Naive B cell (primary cell): ENCODE measurements at regions not wholly inside any gene's neighbourhood (a gene's known extent, or its start where the extent isn't known, plus 50 kb on each side); places are given as distances from the start of the nearest gene placed in this dataset.
"Not testable (repeated sequence)": the region's sequence is repeated elsewhere in the genome, so short reads cannot be mapped to it uniquely, and the experiment has no call there.

ENCODE experiments used
- ATAC-seq, 2 donors: fragments of 150-1000 bp; cut with Tn5 transposase; 2 replicates each; pipeline ENCODE4 v1.10.0; 2021; ENCODE audit warnings: low read depth in 2 of 2, mild to moderate bottlenecking in 2 of 2, moderate library complexity in 2 of 2
- DNase-seq: peaks from one replicate; pipeline ENCODE4 v3.0.0; 2022
- H3K27ac Mint-ChIP-seq, 6 donors: one replicate each; pipeline ENCODE4 v1.8.0; 2020 to 2022; ENCODE audit warnings: mild to moderate bottlenecking in 6 of 6, mixed read lengths in 6 of 6, moderate library complexity in 5 of 6, inconsistent platforms in 2 of 6
- H3K27me3 Mint-ChIP-seq, 3 donors: one replicate each; pipeline ENCODE4 v1.8.0; 2021 to 2022; ENCODE audit warnings: mixed read lengths in 3 of 3, mild to moderate bottlenecking in 1 of 3
- H3K36me3 Mint-ChIP-seq, 2 donors: one replicate each; pipeline ENCODE4 v1.8.0; 2020 to 2022; ENCODE audit warnings: mixed read lengths in 2 of 2, inconsistent platforms in 1 of 2, mild to moderate bottlenecking in 1 of 2
- H3K4me1 Mint-ChIP-seq, 3 donors: one replicate each; pipeline ENCODE4 v1.8.0; 2020 to 2022; ENCODE audit warnings: mixed read lengths in 3 of 3, inconsistent platforms in 1 of 3, mild to moderate bottlenecking in 1 of 3, moderate library complexity in 1 of 3
- H3K4me3 Mint-ChIP-seq, 8 donors: one replicate each; pipeline ENCODE4 v1.8.0; 2020 to 2022; ENCODE audit warnings: mild to moderate bottlenecking in 8 of 8, mixed read lengths in 8 of 8, moderate library complexity in 8 of 8, inconsistent platforms in 2 of 8
- H3K9me3 Mint-ChIP-seq, 7 donors: one replicate each; pipeline ENCODE4 v1.8.0; 2020 to 2022; ENCODE audit warnings: mixed read lengths in 7 of 7, mild to moderate bottlenecking in 5 of 7, inconsistent platforms in 2 of 7, moderate library complexity in 1 of 7

DNA sequence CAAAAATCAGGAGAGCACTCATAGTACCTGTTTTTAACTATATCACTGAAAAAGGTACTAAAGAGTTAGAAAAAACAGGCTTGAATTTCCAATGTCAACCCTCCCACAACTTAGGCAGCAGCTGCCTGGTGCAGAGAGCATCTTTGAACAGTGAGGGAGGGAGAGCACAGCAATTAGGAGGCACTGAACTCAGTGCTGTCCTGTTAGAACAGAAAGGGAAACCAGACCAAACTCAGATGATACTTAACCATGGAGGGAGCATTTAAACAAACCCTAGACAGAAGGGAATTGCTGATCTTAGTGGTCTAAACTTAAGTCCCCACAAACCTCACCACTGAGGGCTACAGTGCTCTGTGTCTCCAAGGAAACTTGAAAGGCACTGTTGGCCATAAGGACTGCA lies 179.2 kb upstream of the AGTR1 start:
- Mint-ChIP-seq H3K4me1 (no peaks in the 10 kb centered on the region), H3K36me3 (no peaks in the 10 kb centered on the region), H3K27me3 (no peaks in the 10 kb centered on the region), H3K27ac (no peak overlapping the region), H3K9me3 (peaks cover 0 to 12% (median 6%) of the 10 kb centered on the region in 7 donors), H3K4me3 (no peak overlapping the region)
- DNase-seq = no peak
- no peak for ATAC-seq

DNA sequence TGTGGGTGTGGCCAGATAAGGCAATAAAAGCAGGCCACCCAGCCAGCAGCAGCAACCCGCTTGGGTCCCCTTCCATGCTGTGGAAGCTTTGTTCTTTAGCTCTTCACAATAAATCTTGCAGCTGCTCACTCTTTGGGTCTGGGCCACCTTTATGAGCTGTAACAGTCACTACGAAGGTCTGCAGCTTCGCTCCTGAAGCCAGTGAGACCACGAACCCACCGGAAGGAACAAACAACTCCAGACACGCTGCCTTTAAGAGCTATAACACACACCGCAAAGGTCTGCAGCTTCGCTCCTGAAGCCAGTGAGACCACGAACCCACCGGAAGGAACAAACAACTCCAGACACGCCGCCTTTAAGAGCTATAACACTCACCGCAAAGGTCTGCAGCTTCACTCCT lies 172.1 kb upstream of the AGTR1 start:
- H3K27me3 Mint-ChIP-seq, H3K27ac Mint-ChIP-seq, H3K4me3 Mint-ChIP-seq, H3K4me1 Mint-ChIP-seq, H3K36me3 Mint-ChIP-seq, DNase-seq, ATAC-seq: not testable (repeated sequence)
- peaks cover 4 to 29% (median 6%) of the 10 kb centered on the region in 7 donors for H3K9me3 Mint-ChIP-seq

- no peak for ATAC-seq
Measured at GRCh38 chr3:148528024-148528423, 169.7 kb upstream of the AGTR1 start.

DNA sequence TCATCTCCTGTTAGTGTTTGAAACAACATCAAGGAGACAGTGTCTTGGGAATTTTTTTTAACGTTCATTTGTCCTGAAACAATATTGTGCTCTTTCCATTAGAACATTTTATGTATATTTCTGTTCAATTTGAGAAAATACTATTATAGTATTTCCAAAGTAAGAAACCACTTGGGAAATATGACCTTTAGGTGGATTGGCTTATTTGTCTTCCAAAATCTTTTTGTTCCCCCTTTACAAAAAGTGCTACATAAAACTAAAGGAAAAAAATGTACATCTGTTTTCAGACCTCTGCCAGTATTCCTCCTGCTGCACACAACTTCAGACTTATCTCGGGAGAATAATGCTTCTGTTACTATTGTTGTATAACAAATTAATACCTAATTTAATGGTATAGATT lies 165.9 kb upstream of the AGTR1 start:
- H3K4me3 Mint-ChIP-seq = no peak overlapping the region
- no peak for DNase-seq
- H3K36me3 Mint-ChIP-seq = no peaks in the 10 kb centered on the region
- no peaks in the 10 kb centered on the region for H3K27me3 Mint-ChIP-seq
- no peak for ATAC-seq
- H3K9me3 Mint-ChIP-seq = peaks cover 0 to 6% (median 0%) of the 10 kb centered on the region in 7 donors
- H3K4me1 Mint-ChIP-seq = no peaks in the 10 kb centered on the region
- H3K27ac Mint-ChIP-seq = no peak overlapping the region

More at GRCh38 chr3:148528024-148528423, 169.7 kb upstream of the AGTR1 start:
- peaks cover 2 to 27% (median 6%) of the 10 kb centered on the region in 7 donors for H3K9me3 Mint-ChIP-seq
- no peaks in the 10 kb centered on the region for H3K36me3 Mint-ChIP-seq
- H3K4me1 Mint-ChIP-seq = no peaks in the 10 kb centered on the region
- no peak for DNase-seq
- no peak overlapping the region for H3K27ac Mint-ChIP-seq
- H3K4me3 Mint-ChIP-seq = no peak overlapping the region
- H3K27me3 Mint-ChIP-seq = no peaks in the 10 kb centered on the region

GRCh38 chr3:148532326-148532725 lies 165.4 kb upstream of the AGTR1 start:
- Mint-ChIP-seq H3K36me3 (no peaks in the 10 kb centered on the region), H3K27ac (no peak overlapping the region), H3K4me1 (no peaks in the 10 kb centered on the region), H3K9me3 (peaks cover 0 to 6% (median 0%) of the 10 kb centered on the region in 7 donors), H3K27me3 (no peaks in the 10 kb centered on the region), H3K4me3 (no peak overlapping the region)
- ATAC-seq (no peak), DNase-seq (no peak)

GRCh38 chr3:148532774-148533173 lies 164.9 kb upstream of the AGTR1 start:
- peaks cover 0 to 6% (median 0%) of the 10 kb centered on the region in 7 donors for H3K9me3 Mint-ChIP-seq
- no peak overlapping the region for H3K4me3 Mint-ChIP-seq
- no peak overlapping the region for H3K27ac Mint-ChIP-seq
- no peaks in the 10 kb centered on the region for H3K4me1 Mint-ChIP-seq
- H3K27me3 Mint-ChIP-seq = no peaks in the 10 kb centered on the region
- H3K36me3 Mint-ChIP-seq = no peaks in the 10 kb centered on the region
- no peak for ATAC-seq
- no peak for DNase-seq

- ATAC-seq (no peak), DNase-seq (no peak)
- no peak overlapping the region for H3K4me3 Mint-ChIP-seq
- no peaks in the 10 kb centered on the region for H3K36me3 Mint-ChIP-seq
- H3K4me1 Mint-ChIP-seq = no peaks in the 10 kb centered on the region
- H3K9me3 Mint-ChIP-seq = peaks cover 0 to under 1% (median 0%) of the 10 kb centered on the region in 7 donors
- H3K27me3 Mint-ChIP-seq = no peaks in the 10 kb centered on the region
- no peak overlapping the region for H3K27ac Mint-ChIP-seq
Measured at GRCh38 chr3:148534089-148534988, 163.4 kb upstream of the AGTR1 start.

DNA sequence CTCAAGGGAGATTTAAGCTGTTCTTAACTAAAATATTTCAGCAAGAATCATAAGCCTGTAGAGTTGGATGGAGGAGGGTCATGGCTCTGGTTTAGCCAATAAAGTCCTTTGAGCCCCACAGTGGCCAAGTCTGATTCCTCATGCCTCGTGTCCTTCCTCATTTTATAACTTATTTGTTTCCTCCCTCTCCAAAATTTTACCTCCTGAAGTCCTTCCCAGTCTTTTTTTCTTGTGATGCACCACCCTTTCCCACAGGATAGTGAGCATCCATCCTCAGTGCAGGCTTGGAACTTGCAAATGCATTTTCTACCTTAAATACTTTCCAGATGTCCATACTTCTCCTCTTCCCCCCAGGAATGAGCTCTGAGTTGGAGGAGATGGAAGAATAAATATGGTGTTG lies 162.7 kb upstream of the AGTR1 start:
- DNase-seq (no peak), ATAC-seq (no peak)
- no peak overlapping the region for H3K4me3 Mint-ChIP-seq
- no peak overlapping the region for H3K27ac Mint-ChIP-seq
- no peaks in the 10 kb centered on the region for H3K4me1 Mint-ChIP-seq
- no peaks in the 10 kb centered on the region for H3K27me3 Mint-ChIP-seq
- H3K36me3 Mint-ChIP-seq = no peaks in the 10 kb centered on the region
- H3K9me3 Mint-ChIP-seq = peaks cover 0 to 2% (median 0%) of the 10 kb centered on the region in 7 donors

GRCh38 chr3:148540266-148540665 lies 157.4 kb upstream of the AGTR1 start:
- H3K4me3 Mint-ChIP-seq = no peak overlapping the region
- H3K4me1 Mint-ChIP-seq = no peaks in the 10 kb centered on the region
- H3K27me3 Mint-ChIP-seq = no peaks in the 10 kb centered on the region
- H3K9me3 Mint-ChIP-seq = peaks cover 0 to 2% (median 0%) of the 10 kb centered on the region in 7 donors
- H3K36me3 Mint-ChIP-seq = no peaks in the 10 kb centered on the region
- H3K27ac Mint-ChIP-seq = no peak overlapping the region
- no peak for DNase-seq
- no peak for ATAC-seq

DNA sequence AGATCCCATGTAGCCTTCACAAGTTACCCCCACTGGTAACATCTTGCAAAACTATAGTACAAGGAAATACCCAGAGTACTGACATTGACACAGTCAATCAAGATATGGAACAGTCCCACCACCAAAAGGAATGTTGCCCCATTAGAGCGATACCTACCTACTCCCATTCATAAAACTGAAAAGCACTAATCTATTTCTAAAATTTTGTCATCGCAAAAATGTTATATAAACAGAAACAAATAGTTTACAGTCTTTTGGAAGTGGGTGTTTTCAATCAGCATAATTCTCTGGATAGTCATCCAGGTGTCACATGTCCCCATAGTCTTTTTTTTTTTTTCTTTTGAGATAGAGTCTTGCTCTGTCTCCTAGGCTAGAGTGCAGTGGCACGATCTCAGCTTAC lies 156.9 kb upstream of the AGTR1 start:
- no peaks in the 10 kb centered on the region for H3K27me3 Mint-ChIP-seq
- no peak for ATAC-seq
- no peak overlapping the region for H3K4me3 Mint-ChIP-seq
- H3K27ac Mint-ChIP-seq = no peak overlapping the region
- no peaks in the 10 kb centered on the region for H3K4me1 Mint-ChIP-seq
- H3K9me3 Mint-ChIP-seq = peaks cover 0 to 2% (median 0%) of the 10 kb centered on the region in 7 donors
- no peak for DNase-seq
- H3K36me3 Mint-ChIP-seq = no peaks in the 10 kb centered on the region

DNA sequence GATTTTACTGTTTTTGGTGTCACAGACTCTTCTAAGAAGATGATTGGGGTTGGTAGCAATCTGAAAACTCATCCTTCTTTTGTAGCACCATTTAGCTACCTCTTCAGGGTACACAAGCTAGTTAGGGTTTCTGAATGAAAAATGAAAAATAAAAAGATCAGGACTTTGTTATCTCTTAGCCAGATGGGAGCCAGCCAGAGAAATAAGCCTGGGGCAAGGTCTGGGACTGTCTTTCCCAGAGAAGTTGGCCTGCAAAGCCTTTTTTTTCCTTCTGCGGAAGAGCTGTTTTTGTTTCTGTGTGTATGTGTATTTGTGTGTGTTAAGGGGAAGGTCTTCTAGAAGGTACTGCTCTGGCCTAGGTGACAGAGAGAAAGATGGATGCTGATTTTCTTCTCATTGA lies 150.7 kb upstream of the AGTR1 start:
- Mint-ChIP-seq H3K9me3 (peaks cover 0 to 6% (median 0%) of the 10 kb centered on the region in 7 donors), H3K27me3 (no peaks in the 10 kb centered on the region), H3K4me1 (no peaks in the 10 kb centered on the region), H3K4me3 (no peak overlapping the region), H3K27ac (no peak overlapping the region), H3K36me3 (no peaks in the 10 kb centered on the region)
- DNase-seq (no peak), ATAC-seq (no peak)

- no peaks in the 10 kb centered on the region for H3K27me3 Mint-ChIP-seq
- H3K9me3 Mint-ChIP-seq = peaks cover 0 to 7% (median 0%) of the 10 kb centered on the region in 7 donors
- H3K4me3 Mint-ChIP-seq = no peak overlapping the region
- DNase-seq (no peak), ATAC-seq (no peak)
- H3K36me3 Mint-ChIP-seq = no peaks in the 10 kb centered on the region
- H3K4me1 Mint-ChIP-seq = no peaks in the 10 kb centered on the region
- H3K27ac Mint-ChIP-seq = no peak overlapping the region
Measured at GRCh38 chr3:148551767-148552260, 145.9 kb upstream of the AGTR1 start.

- H3K27ac Mint-ChIP-seq = no peak overlapping the region
- peaks cover 0 to 7% (median 0%) of the 10 kb centered on the region in 7 donors for H3K9me3 Mint-ChIP-seq
- ATAC-seq = no peak
- no peak overlapping the region for H3K4me3 Mint-ChIP-seq
- H3K36me3 Mint-ChIP-seq = no peaks in the 10 kb centered on the region
- no peaks in the 10 kb centered on the region for H3K27me3 Mint-ChIP-seq
- DNase-seq = no peak
- H3K4me1 Mint-ChIP-seq = no peaks in the 10 kb centered on the region
Measured at GRCh38 chr3:148554367-148554766, 143.3 kb upstream of the AGTR1 start.

- peaks cover 0 to 11% (median 1%) of the 10 kb centered on the region in 7 donors for H3K9me3 Mint-ChIP-seq
- H3K4me1 Mint-ChIP-seq = no peaks in the 10 kb centered on the region
- no peak for DNase-seq
- no peak overlapping the region for H3K27ac Mint-ChIP-seq
- ATAC-seq = no peak
- H3K27me3 Mint-ChIP-seq = no peaks in the 10 kb centered on the region
- H3K4me3 Mint-ChIP-seq = no peak overlapping the region
- H3K36me3 Mint-ChIP-seq = peaks cover 0 to 3% of the 10 kb centered on the region in 2 donors
Measured at GRCh38 chr3:148556664-148557063, 141.0 kb upstream of the AGTR1 start.
